NCI-H510A treated with DMSO at 0.1 percent for 48 hours (cell line): ENCODE measurements at regions not wholly inside any gene's neighbourhood (a gene's known extent, or its start where the extent isn't known, plus 50 kb on each side); places are given as distances from the start of the nearest gene placed in this dataset.

ENCODE experiments used
- DNase-seq: peaks from one replicate; lab custom pipeline; 2025; lab: John Stamatoyannopoulos, UW

DNA sequence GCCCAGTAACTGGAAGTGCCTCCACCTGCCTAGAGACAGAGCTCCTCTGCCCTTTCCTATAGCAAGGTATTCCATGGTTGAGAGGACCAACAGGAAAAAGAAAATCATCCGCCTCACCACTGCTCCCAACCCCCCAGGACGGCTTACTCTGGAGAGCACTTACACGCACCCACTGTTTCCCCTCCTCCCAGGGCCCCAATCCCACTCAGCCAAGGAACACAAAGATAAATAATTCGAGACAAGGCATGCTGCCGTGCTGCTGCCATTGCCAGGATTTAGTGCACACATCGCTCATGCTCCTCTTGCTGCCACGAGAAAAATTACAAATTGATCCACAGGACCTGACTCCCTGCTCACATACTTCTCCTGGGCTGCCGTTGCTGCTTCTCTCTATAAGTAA, 516.6 kb downstream of the BUD13 start:
- peak; percentile 46 for DNase-seq

DNA sequence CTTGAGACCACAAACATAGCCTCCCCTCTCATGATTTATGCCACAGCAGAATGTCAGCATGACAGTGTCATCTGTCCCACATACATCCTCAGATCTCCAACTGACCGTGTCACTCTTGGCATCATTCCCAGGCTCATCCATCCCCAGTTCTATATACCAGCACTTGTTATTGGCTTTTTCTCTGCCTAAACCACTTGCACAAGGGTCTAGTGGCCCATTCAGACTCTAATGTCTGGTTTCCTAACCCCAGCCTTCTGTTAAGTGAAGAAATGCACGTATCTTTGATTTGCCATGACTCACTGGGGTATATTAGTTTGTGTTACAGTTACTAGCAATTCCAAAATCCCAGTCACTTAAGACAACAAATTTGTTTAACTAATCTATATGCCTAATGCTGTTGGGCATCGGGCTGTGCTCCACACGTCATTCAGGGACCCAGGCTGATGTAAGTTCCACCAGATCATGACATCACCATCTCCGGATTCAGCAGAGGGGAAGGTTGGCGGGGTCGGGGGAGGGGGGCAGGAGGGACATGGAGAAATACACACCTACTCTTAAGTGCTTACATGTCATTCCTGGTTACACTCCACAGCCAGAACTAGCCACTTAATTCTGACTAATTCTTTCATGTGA, 517.4 kb downstream of the BUD13 start:
- peak; percentile 97 for DNase-seq

DNA sequence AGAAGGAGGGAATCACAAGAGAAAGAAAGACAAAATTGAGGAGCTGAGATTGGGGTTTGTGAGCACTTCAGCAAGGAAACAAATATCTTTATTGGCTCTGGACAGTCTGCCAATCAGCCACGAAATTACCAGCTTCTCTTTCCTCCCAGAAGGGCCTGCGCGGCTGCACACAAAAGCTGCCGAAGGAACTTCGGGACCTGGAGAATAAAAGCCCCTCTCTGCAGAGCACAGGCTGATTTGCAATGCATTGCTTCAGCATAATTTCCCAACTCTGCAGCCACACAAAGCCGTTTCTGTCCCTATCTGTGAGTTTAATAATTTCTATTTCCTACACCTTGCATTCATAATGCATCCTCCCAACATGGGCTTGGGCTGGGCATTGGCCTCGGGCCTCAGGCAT, 522.6 kb downstream of the BUD13 start:
- DNase-seq = no peak

DNA sequence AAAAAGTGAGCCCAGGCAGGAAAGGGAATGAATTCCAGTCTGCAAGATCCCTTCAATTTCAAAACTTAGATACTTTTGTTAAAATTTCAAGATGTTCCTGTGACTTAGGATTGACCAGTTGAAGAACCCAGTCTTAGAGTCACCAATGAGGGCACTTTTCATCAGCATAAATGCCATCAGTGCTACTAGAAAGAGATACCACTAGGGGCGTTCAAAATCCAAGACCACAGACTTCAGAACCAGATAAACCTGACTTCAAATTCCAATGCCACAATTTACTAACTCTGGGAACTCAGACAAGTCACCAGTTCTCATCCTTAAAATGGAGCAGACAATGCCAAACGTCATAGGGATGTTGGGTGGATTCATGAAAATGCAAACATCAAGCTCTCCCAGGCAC, 523.2 kb downstream of the BUD13 start:
- DNase-seq = no peak

DNA sequence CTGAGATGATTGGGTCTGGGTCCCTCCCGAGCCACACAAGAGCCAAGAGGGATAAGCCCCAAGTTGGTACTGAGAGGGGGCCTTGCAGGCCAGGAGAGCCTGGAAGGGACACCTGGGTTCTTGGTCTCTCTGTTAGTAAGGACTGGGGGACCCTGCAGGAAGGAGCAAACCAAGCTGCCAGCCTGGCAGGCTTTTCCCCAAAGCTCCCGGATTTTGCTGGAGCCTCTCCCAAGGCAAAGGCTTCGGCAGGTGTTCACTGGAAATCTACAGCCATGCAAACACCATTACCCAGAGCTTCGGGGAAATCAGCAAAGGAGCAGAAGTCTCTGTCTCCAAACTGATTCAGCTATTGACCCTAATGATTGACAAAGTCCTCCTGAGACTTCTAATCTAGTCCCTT, 527.9 kb downstream of the BUD13 start:
- DNase-seq = no peak

DNA sequence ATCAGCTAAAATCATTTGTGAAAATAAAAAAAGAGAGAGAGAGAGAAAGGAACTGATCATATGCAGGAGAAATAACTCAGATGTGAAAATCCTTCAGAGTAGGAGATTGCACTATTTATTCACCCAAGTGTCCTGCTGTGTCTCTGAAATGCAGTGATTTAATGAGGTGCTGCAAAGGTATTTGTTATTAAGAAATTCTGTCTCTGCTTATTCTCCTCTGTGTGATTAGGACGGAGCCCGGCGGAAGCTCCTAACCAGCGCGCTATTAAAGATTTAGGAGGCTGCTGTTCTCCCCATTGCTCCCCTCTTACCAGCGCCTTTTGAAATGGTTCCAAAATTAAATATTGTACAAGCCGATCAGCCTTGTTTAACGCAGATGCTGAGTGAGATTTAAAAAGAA, 528.3 kb downstream of the BUD13 start:
- no peak for DNase-seq

DNA sequence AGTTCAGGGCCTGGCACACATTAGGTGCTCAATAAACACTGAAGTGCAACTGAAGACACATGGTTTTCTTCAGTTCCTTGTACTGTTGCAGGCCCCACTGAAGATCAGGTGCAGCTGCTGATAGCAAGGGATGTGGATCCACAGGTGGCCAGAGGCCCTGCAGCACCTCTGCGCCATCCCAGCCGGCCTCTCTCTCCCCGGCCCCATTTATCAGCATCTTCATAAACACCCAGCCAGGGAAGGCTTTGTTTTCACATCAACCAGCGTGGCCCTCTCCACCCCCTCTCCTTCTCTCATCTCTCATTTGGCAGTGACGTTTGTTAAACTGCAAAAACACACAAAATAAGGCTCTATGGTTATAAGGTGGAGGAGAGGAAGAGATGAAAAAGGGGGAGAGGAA, 528.8 kb downstream of the BUD13 start:
- no peak for DNase-seq

DNA sequence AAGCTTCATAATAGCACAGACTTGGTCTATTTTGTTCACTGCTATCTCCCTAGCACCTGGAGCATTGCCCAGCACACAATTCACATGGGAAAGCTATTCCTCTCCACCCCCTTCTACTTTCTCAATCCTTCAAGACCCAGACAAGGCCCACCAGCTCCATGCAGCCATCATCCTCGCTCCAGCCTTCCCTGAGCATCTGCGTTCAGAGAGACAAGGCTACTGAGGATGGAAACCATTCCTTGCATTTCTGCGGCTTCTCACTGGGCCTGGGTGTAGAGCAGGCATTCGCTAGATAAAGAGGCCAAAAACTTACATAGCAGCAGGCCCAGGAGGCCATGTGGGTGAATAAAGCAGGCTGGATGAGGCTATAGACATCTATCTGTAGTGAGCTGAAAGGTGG, 530.8 kb downstream of the BUD13 start:
- DNase-seq = no peak

DNA sequence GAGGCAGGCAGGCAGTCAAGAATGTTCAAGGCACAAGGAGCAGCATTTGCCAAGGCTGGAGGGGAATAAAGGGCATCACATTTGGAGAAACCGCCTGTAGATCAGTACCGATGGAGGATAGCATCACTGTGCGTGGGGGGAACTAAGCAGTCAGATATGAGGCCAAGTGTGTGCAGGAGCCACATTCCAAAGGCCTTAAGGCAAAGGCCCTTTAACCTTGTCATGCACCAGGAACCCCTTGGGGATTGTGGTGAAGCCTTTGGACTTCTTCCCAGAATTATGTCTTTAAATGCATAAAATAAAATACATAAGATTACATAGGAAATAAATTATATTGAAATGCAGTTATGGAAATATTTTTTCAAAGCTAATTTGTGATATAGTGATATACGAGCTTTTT, 532.1 kb downstream of the BUD13 start:
- DNase-seq = no peak

DNA sequence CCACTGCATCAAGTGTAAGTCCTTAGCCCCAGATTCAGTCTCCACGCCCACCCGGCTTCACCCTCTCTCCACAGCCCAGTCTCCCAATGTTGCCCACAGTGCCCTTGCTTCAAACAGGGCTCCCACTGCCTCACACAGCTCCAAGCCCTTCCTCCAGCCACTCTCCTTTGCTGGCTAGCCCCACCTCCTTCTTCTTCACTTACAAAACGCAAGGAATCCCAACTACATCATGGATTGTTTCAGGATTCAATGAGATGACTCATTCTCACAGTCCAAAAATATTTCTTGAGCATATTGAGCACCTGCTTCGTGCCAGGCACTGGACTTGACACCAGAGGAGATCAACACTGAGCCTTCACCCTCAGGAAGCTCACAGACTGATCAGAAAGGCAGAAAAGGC, 533.5 kb downstream of the BUD13 start:
- no peak for DNase-seq

DNA sequence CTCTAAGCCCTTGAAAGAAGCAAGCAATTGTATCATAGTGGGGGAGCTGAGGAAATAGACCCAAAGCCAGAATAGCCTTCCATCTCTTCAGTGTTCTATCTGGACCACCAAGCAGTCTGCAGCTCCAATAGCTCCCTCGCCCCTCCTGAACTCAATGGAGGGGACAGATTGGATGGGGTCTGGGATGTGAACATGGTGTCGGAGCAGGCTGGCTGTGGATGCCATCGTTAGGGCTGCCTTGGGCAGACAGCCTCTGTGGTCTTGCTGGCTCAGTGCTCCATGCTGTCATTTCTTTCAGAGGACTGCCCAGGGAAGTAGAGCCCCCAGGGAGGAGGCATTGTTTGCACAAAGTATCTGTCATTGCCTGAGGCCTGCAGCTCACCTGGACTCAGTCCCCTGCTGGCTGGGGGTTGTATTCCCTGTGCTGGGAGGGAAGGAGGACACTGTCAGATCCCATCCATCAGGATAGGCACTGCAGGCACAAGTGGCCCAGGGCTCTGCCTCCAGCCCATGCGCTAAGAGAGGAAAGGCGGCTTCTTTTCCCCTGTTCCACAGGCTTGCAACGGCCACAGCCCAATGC, 537.7 kb downstream of the BUD13 start:
- peak; percentile 11 for DNase-seq

DNA sequence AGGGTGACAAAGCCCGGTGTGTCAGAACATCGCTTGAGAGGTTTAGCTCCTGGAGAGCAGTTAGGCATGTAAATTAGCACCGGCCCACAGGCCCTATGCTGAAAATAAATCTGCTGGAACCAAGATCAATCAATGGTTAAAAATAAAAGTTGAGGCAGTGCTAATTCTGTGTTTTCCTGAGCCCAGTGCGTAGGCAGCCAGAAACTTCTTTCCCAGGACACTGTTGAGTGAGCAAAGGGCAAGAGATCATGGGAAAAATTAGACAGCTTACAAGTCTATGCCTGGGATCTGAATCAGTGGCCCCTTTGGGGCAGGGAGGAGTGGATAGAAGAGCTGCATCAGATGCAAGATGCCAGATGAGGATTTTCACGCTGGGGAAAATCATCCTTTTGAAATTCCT, 539.2 kb downstream of the BUD13 start:
- DNase-seq = no peak

DNA sequence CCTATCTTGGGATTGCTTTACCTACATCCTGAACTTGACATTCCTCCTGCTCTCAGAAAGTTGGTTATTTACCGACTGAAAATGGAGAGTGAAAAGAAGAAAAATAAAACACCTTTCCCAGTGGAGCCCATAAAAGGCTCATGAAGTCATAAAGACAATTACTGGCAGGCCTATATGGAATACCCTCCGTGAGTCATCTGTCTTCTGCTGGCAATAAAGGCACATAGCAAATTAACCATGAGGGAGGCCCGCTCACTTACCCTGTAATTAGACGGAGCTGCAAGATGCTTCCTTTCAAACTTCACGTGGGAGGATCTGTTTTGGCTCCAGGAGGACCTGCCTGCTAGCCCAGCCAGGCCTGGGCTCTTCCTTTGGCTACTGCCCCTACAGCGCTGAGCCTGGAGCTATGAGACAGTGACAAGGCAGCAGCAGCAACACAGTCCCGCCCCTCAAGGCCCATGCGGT, 540.4 kb downstream of the BUD13 start:
- no peak for DNase-seq

DNA sequence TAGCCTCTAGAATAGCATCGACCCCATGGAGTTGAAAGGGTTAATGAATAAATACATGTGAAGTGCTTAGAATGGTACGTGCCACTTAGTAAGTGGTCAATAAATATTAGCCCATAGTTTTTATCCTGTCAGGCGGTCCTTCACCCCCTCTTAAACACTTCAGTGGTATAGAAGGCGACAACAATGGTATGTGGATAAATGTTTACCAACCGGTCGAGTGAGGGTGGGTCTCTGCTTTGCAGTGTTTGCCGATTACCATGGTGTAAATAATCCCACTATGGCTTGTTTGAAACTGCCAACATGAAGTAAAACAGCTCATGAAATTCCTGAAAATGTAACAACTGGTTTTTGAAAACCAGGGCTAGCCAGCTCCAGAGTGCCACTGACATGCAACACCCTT, 541.2 kb downstream of the BUD13 start:
- DNase-seq = peak; percentile 92

DNA sequence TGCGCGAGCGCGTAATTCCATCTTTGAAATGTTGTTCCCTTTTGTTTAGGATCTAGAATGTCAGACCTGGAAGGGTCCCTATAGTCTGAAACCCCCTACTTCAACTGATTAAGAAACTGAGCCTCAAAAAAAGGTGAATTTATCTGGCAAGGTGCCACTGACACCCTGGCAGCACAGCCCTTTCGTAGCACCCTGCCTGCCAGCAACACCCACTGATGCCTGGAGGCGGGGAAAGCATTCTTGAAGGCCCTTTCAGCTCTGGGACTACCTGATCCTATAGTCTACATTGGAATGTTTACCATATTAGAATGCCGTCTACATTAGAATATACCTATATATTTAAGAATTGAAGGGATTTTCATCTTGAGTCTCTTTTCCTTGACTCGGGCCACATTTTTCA, 542.3 kb downstream of the BUD13 start:
- no peak for DNase-seq

DNA sequence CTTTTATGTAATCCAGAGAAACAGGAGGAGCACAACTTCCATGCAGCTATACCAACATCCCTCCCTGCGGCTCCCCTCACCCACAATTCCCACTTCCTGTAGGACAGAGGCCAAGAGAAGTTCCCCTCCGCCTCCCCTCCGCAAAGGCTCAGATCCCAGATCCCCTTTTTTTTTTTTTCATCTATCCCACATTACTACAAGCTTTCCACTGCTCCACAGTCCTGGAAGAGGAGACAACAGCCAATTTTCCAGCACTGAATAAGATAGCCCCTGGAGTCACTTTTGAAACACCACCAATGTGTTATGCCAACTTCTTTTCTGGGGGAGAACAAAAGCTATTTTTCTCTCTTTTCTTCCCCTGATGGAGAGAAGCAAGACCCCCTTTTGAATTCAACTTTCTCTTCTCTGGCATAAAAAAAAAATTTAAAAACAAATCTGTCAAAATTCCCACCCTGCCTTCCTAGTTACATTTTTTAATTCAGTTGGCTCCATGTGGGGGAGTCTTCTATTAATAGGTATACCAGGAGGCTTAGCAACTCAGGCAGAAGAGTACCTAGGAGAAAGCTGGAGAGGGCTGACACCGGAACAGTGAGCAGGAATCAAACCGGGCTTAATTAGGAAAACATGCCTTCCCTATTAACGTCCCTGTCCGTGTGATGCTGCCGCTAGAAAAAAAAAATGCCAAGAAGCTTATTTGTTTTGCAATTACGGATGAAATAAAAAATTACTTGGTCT, 543.4 kb downstream of the BUD13 start:
- no peak for DNase-seq

DNA sequence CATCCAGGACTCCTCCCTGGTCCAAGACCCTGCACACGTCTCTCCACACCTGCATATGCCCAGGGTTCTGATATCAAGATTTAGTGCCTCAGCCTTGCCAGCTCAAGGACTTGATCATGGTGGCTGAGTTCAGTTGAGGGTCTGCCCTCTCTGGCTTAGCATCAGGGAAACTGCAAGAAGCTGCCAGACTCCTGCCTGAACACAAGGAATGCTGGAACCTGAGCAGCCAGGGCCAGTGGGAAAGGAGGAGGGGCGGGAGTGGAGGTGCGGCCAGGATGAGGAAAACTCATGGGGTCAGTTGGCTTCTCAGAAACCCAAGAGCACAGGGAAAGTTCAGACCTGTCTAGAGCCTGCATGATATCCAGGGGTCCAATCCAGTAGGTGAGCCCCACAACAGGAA, 546.1 kb downstream of the BUD13 start:
- DNase-seq = no peak

DNA sequence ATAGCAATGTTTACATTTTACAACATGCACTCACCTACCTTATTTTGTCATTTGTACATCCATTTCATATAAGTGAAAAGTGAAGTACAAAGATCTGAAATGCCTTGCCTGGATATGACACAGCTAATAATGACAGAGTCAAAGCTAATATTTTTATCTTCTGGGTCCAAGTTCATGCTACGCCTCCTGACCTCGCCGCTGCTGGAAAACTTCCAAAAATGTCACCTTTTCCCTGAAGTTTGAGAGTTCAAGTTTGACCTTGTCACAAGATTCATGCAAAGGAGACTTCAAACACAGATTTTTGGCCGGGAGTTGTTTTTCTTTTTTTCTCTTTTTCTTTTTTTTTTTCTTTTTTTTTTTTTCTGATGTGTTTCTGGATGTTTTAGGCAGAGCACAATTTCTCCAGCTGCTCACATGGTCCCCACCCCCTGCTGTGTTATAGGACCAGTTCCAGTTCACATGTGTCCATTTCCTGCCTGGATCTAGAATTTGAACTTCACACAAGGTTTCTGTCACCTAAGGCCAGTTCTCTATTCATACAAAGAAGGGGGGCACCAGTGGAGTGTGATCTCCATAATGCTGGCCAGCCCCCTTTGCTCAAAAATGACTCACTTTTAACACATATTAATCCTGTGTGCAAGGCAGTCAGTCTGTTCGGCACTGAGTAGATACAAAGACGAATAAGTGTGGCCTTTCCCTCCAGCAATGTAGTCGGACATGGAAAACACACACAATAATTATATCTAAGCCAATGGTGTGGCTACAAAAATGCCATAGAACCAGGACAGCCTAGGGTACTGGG, 546.8 kb downstream of the BUD13 start:
- DNase-seq = no peak

DNA sequence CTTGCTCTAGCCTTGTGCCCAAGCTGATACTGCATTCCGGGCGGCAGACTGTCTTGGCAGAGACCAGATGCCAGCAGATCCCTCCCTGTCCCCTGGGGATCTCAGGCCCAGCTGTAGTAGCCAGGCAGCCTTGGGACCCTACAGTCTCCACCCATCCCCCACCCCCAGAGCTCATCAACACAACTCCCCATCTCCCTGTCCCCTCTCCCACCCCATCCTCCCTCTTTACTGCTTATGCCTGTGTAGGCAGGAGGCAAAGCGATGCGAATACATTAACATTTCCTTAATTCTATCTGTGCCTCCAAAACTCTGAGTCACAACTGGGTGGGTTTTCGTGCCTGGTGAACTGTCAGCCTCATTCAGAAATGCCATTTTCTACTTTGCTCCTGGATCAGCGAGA, 547.6 kb downstream of the BUD13 start:
- no peak for DNase-seq

DNA sequence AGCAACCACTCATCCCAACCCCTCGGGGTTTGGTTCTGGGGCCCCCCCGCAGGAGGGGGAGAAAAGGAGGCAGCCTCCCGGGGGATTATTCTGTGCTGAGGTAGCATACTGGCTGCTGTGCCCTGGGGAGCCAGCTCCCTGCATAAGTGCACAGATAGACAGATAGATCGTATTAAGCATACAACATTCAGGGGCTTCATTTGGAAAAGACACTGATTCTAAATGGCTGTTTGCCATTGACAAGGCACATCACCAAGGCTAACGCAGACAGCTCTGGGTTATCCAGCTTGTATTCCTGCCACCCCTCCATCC, 547.9 kb downstream of the BUD13 start:
- DNase-seq = no peak

DNA sequence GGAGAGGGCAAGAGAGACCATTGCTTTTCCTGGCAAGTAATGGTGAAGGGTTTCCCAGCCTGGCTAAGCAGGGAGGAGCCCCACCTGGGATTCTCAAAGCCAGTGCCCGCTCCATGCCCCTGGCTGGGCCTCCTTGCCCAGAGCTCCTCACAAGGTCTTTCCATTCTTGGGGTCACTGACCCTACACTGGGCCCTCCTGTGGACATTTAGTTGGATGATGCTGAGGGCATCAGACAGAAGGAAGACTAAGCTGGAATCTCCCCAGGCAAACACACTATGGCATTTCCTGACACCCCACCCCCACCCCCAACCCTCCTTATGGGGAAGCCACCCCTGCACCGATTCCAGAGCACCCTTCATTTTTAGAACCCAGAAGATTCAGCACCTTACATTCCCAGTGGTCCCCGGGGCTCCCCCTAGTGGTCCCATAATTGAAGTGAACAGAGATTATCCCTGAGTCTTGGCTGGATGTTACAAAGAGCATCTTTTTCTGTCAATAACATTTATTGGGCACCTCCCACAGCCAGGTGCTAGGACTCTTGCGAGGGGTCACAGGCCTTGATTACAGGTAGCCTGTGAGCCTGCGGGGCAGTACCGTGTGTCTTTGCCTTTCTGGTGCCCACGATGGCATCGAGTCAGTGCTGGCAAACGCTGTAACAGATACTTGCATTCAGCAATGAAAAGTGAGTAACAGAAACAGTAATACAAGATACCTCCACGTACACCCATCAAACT, 548.5 kb downstream of the BUD13 start:
- DNase-seq = peak; percentile 40

DNA sequence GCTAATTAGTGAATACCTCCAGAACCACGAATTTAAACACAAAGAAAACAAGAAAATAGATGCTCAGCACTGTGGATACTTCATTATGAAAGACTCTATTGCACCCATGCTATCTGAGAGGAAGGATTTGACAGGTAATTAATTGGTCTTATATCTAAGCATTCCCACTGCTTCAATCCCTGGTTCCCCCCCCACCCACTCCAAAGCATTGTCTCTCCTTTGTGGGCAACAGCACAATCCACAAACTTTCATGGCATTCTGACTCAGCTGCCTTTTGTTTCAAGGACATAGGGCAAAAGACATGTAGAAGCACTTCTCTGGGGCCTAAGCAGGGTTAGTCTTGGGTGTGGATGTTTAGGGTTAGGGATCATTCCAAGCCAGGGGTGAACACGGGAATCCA, 551.4 kb downstream of the BUD13 start:
- DNase-seq = no peak
